ENCODE measurements at regions not wholly inside any gene's neighbourhood (a gene's known extent, or its start where the extent isn't known, plus 50 kb on each side); places are given as distances from the start of the nearest gene placed in this dataset.

DNA sequence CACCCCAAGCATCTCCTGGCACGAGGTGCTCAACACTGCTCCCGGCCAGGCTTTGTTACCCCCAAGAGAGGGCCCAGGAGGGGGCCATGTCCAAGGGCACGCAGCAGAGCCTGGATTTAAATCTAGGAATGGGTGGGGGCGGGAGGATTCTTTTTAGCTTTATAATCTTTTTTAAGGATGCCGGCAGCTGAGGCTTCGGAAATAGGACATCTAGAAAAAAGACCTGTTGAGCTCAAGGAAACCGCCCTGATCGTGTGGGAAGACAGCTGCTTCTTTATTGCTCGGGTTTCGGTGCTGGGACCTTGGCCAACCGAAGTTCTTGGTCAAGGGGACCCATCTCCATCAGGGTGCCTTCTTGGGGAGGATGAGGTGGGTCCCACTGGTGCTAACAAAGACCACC is 317.9 kb downstream of the CTTN start:
- Histone ChIP-seq H3K4me2 (no peak overlapping the region), H4K20me1 (ENCODE audit: insufficient read depth) (peaks cover 11% of the 10 kb centered on the region; the same call in 1 of the 2 replicates), H3K9me3 (ENCODE audit: insufficient read depth, low read depth) (no peaks in the 10 kb centered on the region), H3K27me3 (ENCODE audit: insufficient read depth, low read depth) (no peaks in the 10 kb centered on the region), H3K9me2 (ENCODE audit: insufficient read depth) (no peaks in the 10 kb centered on the region), H3K79me2 (ENCODE audit: low read depth) (no peaks in the 10 kb centered on the region), H3F3A (ENCODE audit: insufficient read depth, low read depth) (no peaks in the 10 kb centered on the region), H3K4me1 (replicated peaks; ENCODE audit: insufficient read depth) (no peaks in the 10 kb centered on the region), H3K36me3 (ENCODE audit: low read depth) (no peaks in the 10 kb centered on the region), H3K27ac (no peak overlapping the region), H2AFZ (no peak overlapping the region), H3K4me3 (no peak overlapping the region)
- ChIA-PET CTCF (no interaction called here), POLR2A (ENCODE audit: unreplicated experiment) (no interaction called here)
- intact Hi-C loops (cut with micrococcal nuclease; ENCODE audit: unreplicated experiment) = no loop called here
- TF ChIP-seq, protein P1, sequence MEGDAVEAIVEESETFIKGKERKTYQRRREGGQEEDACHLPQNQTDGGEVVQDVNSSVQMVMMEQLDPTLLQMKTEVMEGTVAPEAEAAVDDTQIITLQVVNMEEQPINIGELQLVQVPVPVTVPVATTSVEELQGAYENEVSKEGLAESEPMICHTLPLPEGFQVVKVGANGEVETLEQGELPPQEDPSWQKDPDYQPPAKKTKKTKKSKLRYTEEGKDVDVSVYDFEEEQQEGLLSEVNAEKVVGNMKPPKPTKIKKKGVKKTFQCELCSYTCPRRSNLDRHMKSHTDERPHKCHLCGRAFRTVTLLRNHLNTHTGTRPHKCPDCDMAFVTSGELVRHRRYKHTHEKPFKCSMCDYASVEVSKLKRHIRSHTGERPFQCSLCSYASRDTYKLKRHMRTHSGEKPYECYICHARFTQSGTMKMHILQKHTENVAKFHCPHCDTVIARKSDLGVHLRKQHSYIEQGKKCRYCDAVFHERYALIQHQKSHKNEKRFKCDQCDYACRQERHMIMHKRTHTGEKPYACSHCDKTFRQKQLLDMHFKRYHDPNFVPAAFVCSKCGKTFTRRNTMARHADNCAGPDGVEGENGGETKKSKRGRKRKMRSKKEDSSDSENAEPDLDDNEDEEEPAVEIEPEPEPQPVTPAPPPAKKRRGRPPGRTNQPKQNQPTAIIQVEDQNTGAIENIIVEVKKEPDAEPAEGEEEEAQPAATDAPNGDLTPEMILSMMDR (conservative IDR thresholded peaks at IDR 0.05) = no peak
- TF ChIP-seq EZH2 (IDR thresholded peaks at IDR 0.05; ENCODE audit: low read depth) = no peak
- DNase-seq = no peak
- BruUV-seq (replicated peaks) = no TSS peak

GRCh38 chr11:70716986-70717775 is 318.9 kb downstream of the CTTN start:
- intact Hi-C loops (cut with micrococcal nuclease; ENCODE audit: unreplicated experiment) = no loop called here
- Histone ChIP-seq H3K27ac (no peak overlapping the region), H2AFZ (no peak overlapping the region), H3K79me2 (ENCODE audit: low read depth) (no peaks in the 10 kb centered on the region), H3K27me3 (ENCODE audit: insufficient read depth, low read depth) (no peaks in the 10 kb centered on the region), H3K4me3 (no peak overlapping the region), H3K9me2 (ENCODE audit: insufficient read depth) (no peaks in the 10 kb centered on the region), H3F3A (ENCODE audit: insufficient read depth, low read depth) (no peaks in the 10 kb centered on the region), H3K4me2 (no peak overlapping the region), H4K20me1 (ENCODE audit: insufficient read depth) (peaks cover 11% of the 10 kb centered on the region; the same call in 1 of the 2 replicates), H3K9me3 (ENCODE audit: insufficient read depth, low read depth) (no peaks in the 10 kb centered on the region), H3K36me3 (ENCODE audit: low read depth) (no peaks in the 10 kb centered on the region), H3K4me1 (replicated peaks; ENCODE audit: insufficient read depth) (no peaks in the 10 kb centered on the region)
- ChIA-PET POLR2A (ENCODE audit: unreplicated experiment) (interaction anchor here (0.5 kb wide), 1 partner anchor 887 kb away, joined by 34 read pairs; no protein-coding TSS in a partner anchor), CTCF (no interaction called here)
- no peak for TF ChIP-seq EZH2 (IDR thresholded peaks at IDR 0.05; ENCODE audit: low read depth)
- TF ChIP-seq, protein P1 (conservative IDR thresholded peaks at IDR 0.05) = no peak
- DNase-seq = no peak
- no TSS peak for BruUV-seq (replicated peaks)

DNA sequence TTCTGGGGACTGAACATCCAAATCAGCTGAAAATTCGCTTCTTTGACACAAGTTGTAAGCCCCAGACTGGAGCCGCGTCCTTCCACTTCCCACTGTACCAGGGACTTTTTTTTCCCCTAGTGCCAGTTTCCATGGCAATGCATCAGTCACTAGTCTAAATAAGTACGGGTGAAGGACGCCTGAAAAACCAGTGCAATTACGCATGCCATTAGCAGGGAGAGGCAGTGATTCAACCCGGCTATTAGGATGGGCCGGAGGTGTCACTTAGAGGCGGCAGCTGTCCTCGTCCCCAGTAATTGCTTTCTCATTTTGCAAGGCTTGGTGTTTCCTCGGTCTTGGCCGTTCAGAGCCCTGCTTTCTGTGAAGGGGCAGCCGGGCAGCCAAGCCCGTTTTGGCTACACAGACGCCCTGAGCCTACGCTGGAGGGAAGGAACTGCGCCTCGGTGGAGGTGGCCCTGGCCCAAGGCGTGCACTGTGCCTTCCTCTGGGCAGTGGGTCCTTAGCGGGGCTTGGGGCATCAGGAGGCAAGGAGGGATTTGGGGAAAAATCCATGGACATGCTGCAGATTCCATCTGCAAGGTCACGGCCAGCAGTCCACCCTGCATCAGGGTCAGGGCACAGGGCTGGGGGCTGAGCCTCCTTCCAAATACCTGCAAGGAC is 319.7 kb downstream of the CTTN start:
- Histone ChIP-seq H3K9me3 (ENCODE audit: insufficient read depth, low read depth) (no peaks in the 10 kb centered on the region), H3K79me2 (ENCODE audit: low read depth) (no peaks in the 10 kb centered on the region), H3K9me2 (ENCODE audit: insufficient read depth) (no peaks in the 10 kb centered on the region), H3K27me3 (ENCODE audit: insufficient read depth, low read depth) (no peaks in the 10 kb centered on the region), H2AFZ (no peak overlapping the region), H3K4me1 (replicated peaks; ENCODE audit: insufficient read depth) (no peaks in the 10 kb centered on the region), H3K4me3 (no peak overlapping the region), H4K20me1 (ENCODE audit: insufficient read depth) (peaks cover 11% of the 10 kb centered on the region; the same call in 1 of the 2 replicates), H3K27ac (no peak overlapping the region), H3F3A (ENCODE audit: insufficient read depth, low read depth) (no peaks in the 10 kb centered on the region), H3K36me3 (ENCODE audit: low read depth) (no peaks in the 10 kb centered on the region), H3K4me2 (no peak overlapping the region)
- TF ChIP-seq EZH2 (IDR thresholded peaks at IDR 0.05; ENCODE audit: low read depth) = no peak
- TF ChIP-seq, protein P1 (conservative IDR thresholded peaks at IDR 0.05) = no peak
- DNase-seq = no peak
- ChIA-PET CTCF (no interaction called here), POLR2A (ENCODE audit: unreplicated experiment) (no interaction called here)
- intact Hi-C loops (cut with micrococcal nuclease; ENCODE audit: unreplicated experiment) = no loop called here
- BruUV-seq (replicated peaks) = no TSS peak
